Esophagus squamous epithelium (tissue), 4 donors: ENCODE measurements at regions not wholly inside any gene's neighbourhood (a gene's known extent, or its start where the extent isn't known, plus 50 kb on each side); places are given as distances from the start of the nearest gene placed in this dataset.
"Not testable (repeated sequence)": the region's sequence is repeated elsewhere in the genome, so short reads cannot be mapped to it uniquely, and the experiment has no call there.

ENCODE experiments used
- CTCF ChIP-seq, 6 experiments: fragments of 450-650 bp in 4 of 6; fragments of 200-600 bp in 2 of 6; sonication (generic) in 2 of 6; IDR thresholded peaks; one replicate each; pipeline ENCODE4 v1.5.1; 2016 to 2019; ENCODE audit warnings: antibody characterized with exemption in 6 of 6, mild to moderate bottlenecking in 4 of 6, moderate library complexity in 4 of 6
- POLR2A ChIP-seq, 4 donors: fragments of 450-650 bp; IDR thresholded peaks; one replicate each; pipeline ENCODE4 v1.6.1; 2017; ENCODE audit warnings: antibody characterized with exemption in 4 of 4, mild to moderate bottlenecking in 4 of 4, moderate library complexity in 3 of 4

GRCh38 chr9:64105193-64105592 lies 1179.8 kb downstream of the FOXD4L5 start:
- not testable (repeated sequence) for TF ChIP-seq CTCF, POLR2A (IDR thresholded peaks at IDR 0.05)
